GM12864 (cell line): ENCODE measurements at regions not wholly inside any gene's neighbourhood (a gene's known extent, or its start where the extent isn't known, plus 50 kb on each side); places are given as distances from the start of the nearest gene placed in this dataset.

Experiments
- DNase-seq: peaks from one replicate; pipeline ENCODE4 v3.0.0-alpha.2; 2011; ENCODE audit warnings: low read depth
- H3K4me3 ChIP-seq: 2 replicates; pipeline ENCODE4 v1.5.1; 2011; ENCODE audit warnings: mild to moderate bottlenecking, low read depth, low read length, control low read depth
- TF ChIP-seq, protein P1 (sequence below): IDR thresholded peaks from 2 replicates; pipeline ENCODE4 v1.5.1; 2011; ENCODE audit warnings: low read depth, mild to moderate bottlenecking, moderate library complexity, low read length, control low read depth, inconsistent platforms; ENCODE audit errors: missing control alignments

DNA sequence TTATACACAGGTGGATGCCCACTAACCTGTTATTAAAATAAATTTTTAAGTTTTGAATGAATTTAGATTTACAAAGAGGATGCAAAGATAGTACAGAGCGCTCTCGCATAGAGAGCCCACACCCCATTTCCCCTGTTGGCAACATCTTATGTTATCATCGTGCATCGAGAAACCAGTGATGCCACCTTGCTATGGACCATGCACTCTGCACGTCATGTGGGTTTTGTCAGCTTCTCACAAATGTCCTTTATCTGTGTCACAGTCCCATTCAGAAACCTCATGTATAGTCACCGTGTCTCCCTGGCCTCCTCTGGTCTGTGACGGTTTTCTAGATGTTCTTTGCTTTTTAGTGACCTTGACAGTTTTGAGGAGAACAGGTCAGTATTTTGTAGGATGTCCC lies 60.0 kb downstream of the ING1 start:
- no peak overlapping the region for H3K4me3 ChIP-seq
- TF ChIP-seq, protein P1, sequence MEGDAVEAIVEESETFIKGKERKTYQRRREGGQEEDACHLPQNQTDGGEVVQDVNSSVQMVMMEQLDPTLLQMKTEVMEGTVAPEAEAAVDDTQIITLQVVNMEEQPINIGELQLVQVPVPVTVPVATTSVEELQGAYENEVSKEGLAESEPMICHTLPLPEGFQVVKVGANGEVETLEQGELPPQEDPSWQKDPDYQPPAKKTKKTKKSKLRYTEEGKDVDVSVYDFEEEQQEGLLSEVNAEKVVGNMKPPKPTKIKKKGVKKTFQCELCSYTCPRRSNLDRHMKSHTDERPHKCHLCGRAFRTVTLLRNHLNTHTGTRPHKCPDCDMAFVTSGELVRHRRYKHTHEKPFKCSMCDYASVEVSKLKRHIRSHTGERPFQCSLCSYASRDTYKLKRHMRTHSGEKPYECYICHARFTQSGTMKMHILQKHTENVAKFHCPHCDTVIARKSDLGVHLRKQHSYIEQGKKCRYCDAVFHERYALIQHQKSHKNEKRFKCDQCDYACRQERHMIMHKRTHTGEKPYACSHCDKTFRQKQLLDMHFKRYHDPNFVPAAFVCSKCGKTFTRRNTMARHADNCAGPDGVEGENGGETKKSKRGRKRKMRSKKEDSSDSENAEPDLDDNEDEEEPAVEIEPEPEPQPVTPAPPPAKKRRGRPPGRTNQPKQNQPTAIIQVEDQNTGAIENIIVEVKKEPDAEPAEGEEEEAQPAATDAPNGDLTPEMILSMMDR = no peak
- no peak for DNase-seq

DNA sequence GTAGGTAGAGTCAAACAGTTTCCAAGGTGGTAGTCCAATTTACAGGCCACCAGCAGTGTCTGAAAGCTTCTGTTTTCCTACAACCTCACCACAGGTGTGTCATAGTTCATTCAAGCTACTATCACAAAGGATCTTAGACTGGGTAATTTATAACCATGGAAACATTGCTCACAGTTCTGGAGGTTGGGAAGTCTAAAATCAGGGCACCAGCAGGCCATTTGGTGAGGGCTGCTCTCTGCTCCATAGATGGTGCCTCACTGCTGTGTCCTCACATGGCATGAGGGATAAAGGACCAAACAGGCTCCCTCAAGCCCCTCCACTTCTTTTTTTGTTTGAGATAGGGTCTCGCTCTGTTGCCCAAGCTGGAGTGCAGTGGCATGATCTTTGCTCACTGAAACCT lies 60.6 kb downstream of the ING1 start:
- TF ChIP-seq, protein P1 = no peak
- DNase-seq = no peak

DNA sequence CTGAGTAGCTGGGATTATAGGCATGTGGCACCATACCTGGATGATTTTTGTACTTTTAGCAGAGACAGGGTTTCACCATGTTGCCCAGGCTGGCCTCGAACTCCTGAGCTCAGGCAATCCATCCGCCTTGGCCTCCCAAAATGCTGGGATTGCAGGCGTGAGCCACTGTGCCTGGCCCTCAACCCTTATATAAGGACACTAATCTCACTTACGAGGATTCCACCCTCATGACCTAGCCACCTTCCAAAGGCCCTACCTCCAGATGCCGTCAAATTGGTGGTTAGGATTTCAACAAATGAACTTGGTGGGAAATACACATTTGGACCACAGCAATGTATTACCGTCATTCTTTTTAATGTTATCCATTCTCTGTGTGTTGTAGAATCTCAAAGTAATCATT lies 61.0 kb downstream of the ING1 start:
- no peak overlapping the region for H3K4me3 ChIP-seq
- TF ChIP-seq, protein P1 = no peak
- DNase-seq = no peak

More for the DNA sequence above, 60.6 kb downstream of the ING1 start:
- H3K4me3 ChIP-seq = no peak overlapping the region

DNA sequence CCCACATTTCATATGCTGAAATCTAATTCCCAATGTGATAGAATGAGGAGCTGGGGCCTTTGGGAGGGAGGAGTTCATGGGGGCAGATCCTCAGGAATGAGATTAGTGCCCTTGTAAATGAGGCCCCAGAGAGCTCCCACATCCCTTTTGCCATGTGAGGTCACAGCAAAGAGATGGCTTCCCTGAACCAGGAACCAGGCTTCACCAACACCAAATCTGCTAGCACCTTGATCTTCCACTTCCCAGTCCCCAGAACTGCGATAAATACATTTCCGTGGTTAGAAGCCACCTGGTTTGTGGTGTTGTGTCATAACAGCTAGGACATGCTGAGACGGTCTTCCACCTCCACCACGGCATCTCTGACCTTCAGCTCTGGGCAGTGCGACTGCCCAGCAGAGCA lies 62.1 kb downstream of the ING1 start:
- DNase-seq = no peak
- TF ChIP-seq, protein P1 = no peak
- H3K4me3 ChIP-seq = no peak overlapping the region

DNA sequence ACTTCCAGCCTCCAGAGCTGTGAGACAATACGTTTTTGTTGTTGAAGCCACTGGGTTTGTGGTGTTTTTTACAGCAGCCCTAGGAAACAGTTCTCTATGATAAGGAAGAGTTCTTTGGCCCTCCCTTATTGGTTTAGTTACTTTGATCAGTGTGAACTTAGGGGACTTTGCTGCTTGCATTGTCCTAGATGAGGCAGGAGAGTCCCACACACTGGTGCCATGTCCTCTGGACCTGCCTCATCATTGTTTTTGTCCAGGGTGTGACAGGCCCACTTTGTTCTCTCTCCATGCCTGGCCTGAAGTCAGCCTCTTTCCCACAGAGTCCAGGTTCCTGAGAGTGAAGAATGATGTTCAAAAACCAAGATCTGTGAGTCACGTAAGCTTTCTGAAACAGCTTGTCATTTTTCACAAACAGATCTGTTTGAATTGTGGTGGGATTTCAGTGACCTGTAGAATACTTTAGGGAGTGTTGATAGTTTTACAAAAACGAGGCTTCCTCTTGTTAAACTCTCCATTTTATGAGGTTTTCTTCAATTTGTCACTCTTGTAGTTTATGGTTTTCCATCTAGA lies 63.8 kb downstream of the ING1 start:
- DNase-seq = no peak
- no peak overlapping the region for H3K4me3 ChIP-seq
- TF ChIP-seq, protein P1 = no peak

DNA sequence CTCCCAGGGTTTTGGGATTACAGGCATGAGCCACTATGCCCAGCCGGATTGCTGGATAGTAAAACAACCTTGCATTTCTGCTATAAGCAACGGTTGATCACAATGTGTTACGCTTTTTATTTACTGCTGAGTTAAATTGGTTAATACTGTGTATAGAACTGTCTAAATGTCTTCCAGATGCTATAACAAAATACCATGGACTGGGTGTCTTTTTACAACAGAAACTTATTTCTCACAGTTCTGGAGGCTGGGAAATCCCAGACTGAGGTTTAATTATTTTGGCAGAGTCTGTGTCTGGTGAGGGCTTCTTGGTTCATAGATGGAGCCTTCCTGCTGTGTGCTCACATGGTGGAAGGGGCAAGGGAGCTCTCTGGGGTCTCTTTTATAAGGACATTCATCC lies 65.5 kb downstream of the ING1 start:
- TF ChIP-seq, protein P1 = no peak
- no peak overlapping the region for H3K4me3 ChIP-seq
- DNase-seq = no peak

DNA sequence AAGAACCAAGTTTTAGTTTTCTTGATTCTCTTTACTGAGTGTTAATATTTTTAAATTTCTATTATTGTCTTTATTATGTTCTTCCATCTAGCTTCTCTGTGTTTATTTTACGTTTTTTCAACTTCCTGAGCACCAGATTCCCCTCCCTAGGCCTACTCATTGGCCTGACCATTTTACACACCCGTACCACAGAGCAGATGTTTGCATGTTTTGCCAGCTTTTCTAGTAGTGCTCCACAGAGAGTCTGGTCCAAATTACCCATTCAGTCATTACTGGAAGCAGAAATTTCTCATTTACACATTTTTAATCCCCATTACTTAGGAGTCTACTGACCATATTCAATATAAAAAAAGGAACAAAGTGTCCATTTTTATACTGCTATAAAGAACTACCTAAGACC lies 66.9 kb downstream of the ING1 start:
- TF ChIP-seq, protein P1 = no peak
- H3K4me3 ChIP-seq = no peak overlapping the region
- no peak for DNase-seq
